Neuron (in vitro differentiated cells): ENCODE measurements at regions not wholly inside any gene's neighbourhood (a gene's known extent, or its start where the extent isn't known, plus 50 kb on each side); places are given as distances from the start of the nearest gene placed in this dataset.

Source experiments
- H2AFZ ChIP-seq: one replicate; pipeline ENCODE4 v1.6.1; 2013; ENCODE audit warnings: low read depth, mild to moderate bottlenecking, inconsistent platforms, low read length, moderate library complexity
- H3K27me3 ChIP-seq: one replicate; pipeline ENCODE4 v1.6.1; 2013; ENCODE audit warnings: low read length; ENCODE audit not compliant: insufficient read depth
- H3K36me3 ChIP-seq: one replicate; pipeline ENCODE4 v1.6.1; 2013; ENCODE audit warnings: low read length; ENCODE audit not compliant: insufficient read depth
- H3K4me1 ChIP-seq: one replicate; pipeline ENCODE4 v1.6.1; 2013; ENCODE audit warnings: low read length; ENCODE audit not compliant: insufficient read depth
- H3K4me3 ChIP-seq: 2 replicates; pipeline ENCODE4 v1.5.1; 2013; ENCODE audit warnings: mild to moderate bottlenecking, low read length, moderate library complexity
- H3K9me3 ChIP-seq: one replicate; pipeline ENCODE4 v1.6.1; 2013; ENCODE audit warnings: low read length

DNA sequence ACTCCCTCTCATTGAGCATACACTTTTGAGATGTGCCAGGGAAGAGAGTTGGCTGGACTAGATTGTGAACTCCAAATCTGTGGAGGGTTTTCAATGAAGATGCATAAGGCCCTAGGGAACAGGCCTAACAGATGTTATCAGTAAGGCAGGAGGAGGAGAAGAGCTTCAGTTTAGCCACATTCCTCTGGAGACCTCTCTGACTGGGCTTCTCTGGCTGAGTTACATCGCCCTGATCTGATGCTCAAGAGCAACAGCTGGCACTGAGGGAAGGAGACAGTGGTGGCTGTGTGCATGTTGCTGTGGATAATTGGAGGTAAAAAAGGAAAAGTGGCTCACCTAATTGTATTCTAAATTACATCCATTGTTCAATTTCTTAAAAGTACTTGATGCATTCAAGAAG, 206.4 kb upstream of the CFAP20DC start:
- Histone ChIP-seq H2AFZ (no peak overlapping the region), H3K36me3 (no peaks in the 10 kb centered on the region), H3K4me3 (no peak overlapping the region), H3K4me1 (no peaks in the 10 kb centered on the region), H3K9me3 (no peaks in the 10 kb centered on the region), H3K27me3 (peaks cover 6% of the 10 kb centered on the region)

DNA sequence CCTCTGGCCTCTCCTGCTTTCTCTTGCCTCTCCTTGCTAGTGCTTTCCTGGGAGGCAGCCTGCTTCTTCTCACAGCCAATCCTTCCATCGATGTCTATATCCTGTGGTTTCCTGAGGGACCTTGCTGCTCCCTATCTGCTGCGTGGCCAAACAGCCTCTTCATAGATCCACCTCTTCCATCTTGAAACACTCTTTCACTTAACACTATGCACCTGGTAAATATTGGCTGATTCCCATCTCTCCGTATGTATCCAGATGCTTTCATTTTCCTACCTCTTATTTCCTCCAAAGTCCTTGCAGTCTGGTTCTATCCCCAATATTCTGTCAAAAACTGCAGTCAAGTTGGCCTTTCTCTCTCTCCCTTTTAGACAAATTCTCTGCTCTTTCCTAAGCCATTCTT, 205.2 kb upstream of the CFAP20DC start:
- Histone ChIP-seq H3K4me3 (no peak overlapping the region), H3K27me3 (peaks cover 6% of the 10 kb centered on the region), H3K36me3 (no peaks in the 10 kb centered on the region), H3K9me3 (no peaks in the 10 kb centered on the region), H3K4me1 (no peaks in the 10 kb centered on the region), H2AFZ (no peak overlapping the region)

DNA sequence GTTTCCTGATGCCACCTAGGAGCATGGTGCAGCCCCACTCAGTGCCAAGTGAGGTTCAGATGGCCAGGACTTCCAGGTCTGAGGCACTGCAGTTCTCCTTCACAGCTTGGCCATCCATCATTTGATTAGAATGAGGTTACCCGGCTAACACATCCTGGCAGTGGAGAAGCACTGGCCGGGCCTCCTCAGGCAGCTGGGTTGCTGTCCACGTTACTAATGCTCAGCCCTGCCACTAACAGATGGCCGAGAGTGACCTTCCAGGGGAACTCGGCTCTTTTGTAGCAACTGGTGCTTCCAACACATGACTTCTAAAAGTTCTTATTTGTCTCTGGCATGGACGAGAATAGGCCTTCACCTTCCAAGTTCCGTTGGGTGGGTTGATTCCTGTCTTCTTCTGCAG, 204.6 kb upstream of the CFAP20DC start:
- Histone ChIP-seq H3K4me3 (no peak overlapping the region), H3K36me3 (no peaks in the 10 kb centered on the region), H3K27me3 (peaks cover 6% of the 10 kb centered on the region)

DNA sequence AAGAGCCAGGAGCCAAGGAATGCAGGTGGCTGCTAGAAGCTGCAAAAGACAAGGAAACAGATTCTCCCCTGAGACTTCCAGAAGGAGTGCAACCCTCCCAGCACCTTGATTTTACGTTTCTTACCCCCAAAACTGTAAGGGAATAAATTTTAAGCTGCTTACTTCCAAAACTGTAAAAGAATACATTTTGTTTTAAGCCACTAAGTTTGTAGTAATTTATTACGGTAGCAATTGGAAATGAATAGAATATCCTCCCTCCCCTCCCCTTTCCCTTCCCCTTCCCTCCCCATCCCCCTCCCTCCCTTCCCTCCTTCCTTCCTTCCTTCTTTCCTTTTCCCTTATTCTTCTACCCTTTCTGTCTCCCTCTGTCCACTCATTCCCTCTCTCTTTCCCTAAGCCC, 203.7 kb upstream of the CFAP20DC start:
- Histone ChIP-seq H3K4me3 (no peak overlapping the region), H3K9me3 (no peaks in the 10 kb centered on the region), H3K36me3 (no peaks in the 10 kb centered on the region)

More for the DNA sequence above, 204.6 kb upstream of the CFAP20DC start:
- Histone ChIP-seq H3K9me3 (no peaks in the 10 kb centered on the region), H3K4me1 (peaks cover 2% of the 10 kb centered on the region), H2AFZ (no peak overlapping the region)

DNA sequence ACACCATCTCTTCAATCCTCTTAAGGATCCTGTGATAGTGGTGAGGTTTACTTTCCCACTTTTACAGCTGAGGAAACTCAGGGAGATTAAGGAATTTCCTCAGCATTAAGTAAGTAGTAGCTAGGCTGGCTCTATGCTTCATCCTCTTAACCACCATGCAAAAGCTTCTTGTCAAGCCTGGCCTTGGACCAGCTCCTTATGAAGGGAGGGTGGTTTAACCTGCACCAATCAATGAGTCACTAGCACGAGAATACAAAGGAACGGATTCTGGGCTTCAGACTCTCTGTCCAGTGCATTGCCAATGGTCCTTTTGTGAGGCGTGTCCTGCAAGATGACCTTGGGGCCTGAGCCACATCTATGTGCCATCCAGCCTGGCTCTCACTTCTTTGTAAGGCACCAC, 202.0 kb upstream of the CFAP20DC start:
- Histone ChIP-seq H2AFZ (no peak overlapping the region), H3K9me3 (no peaks in the 10 kb centered on the region), H3K4me3 (no peak overlapping the region), H3K4me1 (peaks cover 8% of the 10 kb centered on the region), H3K27me3 (peaks cover 6% of the 10 kb centered on the region), H3K36me3 (no peaks in the 10 kb centered on the region)

More for the DNA sequence above, 203.7 kb upstream of the CFAP20DC start:
- H2AFZ ChIP-seq: no peak overlapping the region
- H3K4me1 ChIP-seq: peaks cover 8% of the 10 kb centered on the region
- H3K27me3 ChIP-seq: peaks cover 6% of the 10 kb centered on the region

DNA sequence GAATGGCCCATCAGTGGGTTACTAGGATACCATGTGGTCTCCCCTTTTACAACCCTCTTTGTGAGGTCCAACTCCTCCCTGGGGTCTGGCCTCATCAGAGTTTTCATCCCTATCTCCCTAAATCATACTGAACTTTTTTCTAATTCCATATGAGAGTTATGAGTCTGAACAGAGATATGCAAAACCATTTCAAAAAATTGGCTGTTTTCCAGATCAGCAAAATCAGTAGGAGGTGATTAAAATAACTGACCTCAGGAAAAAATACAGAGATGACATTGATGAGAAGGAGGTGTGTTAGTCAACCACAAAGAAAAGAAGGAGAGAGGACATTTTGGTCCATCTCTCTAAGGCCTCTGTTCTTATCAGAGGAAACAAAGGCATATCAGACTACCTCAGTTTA, 200.8 kb upstream of the CFAP20DC start:
- Histone ChIP-seq H3K4me1 (peaks cover 8% of the 10 kb centered on the region), H3K36me3 (no peaks in the 10 kb centered on the region), H3K9me3 (no peaks in the 10 kb centered on the region), H3K27me3 (peaks cover 6% of the 10 kb centered on the region), H2AFZ (no peak overlapping the region), H3K4me3 (no peak overlapping the region)

DNA sequence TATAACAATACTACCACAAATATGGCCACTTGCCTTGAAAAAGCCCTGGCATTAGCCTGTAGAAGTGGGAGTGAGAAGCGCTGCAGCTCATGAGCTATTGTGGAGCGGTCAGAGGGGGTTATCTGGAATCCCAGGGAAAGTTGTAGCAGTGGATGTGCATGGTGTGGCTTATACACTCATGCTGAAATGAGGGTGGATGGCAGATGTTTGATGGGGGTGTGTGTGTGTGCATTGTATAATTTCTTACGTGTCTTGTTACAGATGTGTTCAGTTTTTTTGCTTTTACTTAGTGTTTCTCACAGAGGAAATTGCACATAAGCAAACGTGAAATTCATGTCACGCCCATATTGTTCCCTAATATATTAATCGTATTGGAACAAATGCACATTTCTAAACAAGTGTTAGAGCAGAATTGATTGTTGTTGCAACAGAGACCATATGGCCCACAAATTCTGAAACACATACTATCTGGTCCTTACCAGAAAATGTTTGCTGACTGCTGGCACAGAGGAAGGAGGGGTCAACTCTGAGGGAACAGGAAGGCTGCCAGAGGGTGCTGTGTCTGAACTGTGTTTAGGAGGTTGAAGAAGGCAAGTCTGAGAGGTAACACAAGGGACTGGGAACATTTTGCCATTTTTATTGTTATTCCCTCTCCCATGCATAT, 200.0 kb upstream of the CFAP20DC start:
- H3K4me3 ChIP-seq: no peak overlapping the region
- no peaks in the 10 kb centered on the region for H3K9me3 ChIP-seq
- peaks cover 2% of the 10 kb centered on the region for H3K27me3 ChIP-seq
- no peak overlapping the region for H2AFZ ChIP-seq
- peaks cover 8% of the 10 kb centered on the region for H3K4me1 ChIP-seq
- H3K36me3 ChIP-seq: no peaks in the 10 kb centered on the region

DNA sequence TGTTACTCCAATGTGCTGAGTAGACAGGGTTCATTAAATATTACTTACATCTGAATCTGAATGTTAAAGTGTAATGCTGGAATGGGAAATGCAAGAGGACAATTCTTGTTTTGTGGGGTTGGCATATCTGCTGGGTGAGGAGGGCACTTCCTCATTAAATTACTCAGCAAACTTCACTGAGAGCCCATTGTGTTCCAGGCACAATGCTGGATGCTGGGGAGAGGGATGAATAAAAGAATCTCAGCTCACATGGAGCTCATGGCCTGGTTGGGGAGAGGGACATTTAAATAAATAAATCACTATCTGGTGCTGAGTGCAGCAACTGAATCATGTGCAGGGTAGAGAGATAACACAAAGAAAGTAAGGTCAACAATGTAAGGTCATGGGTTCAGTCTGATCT, 199.2 kb upstream of the CFAP20DC start:
- Histone ChIP-seq H2AFZ (no peak overlapping the region), H3K4me1 (peaks cover 8% of the 10 kb centered on the region), H3K27me3 (no peaks in the 10 kb centered on the region), H3K36me3 (no peaks in the 10 kb centered on the region), H3K9me3 (no peaks in the 10 kb centered on the region), H3K4me3 (no peak overlapping the region)

DNA sequence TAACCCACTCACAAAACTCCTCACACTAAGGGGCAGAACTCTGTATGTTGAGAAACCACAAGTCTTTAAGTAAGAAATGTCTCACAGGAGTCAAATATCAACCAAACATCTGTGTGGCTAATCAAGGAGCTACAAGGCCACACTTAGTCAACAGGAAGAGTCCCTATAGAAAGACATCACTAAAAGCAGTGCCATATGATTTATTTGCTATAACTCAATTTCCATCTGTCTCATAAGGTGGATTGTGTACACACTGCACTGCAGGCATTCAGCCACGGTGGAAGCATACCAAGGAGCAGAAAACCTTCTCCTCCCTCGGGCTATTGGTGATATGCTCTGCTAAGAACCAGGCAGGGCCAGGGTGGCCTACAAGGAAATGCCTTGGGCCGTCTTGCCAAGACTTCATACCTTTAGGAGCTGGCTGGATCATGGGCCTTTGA, 197.6 kb upstream of the CFAP20DC start:
- no peaks in the 10 kb centered on the region for H3K9me3 ChIP-seq
- no peak overlapping the region for H2AFZ ChIP-seq
- H3K4me3 ChIP-seq: no peak overlapping the region
- no peaks in the 10 kb centered on the region for H3K36me3 ChIP-seq
- no peaks in the 10 kb centered on the region for H3K27me3 ChIP-seq
- peaks cover 8% of the 10 kb centered on the region for H3K4me1 ChIP-seq

DNA sequence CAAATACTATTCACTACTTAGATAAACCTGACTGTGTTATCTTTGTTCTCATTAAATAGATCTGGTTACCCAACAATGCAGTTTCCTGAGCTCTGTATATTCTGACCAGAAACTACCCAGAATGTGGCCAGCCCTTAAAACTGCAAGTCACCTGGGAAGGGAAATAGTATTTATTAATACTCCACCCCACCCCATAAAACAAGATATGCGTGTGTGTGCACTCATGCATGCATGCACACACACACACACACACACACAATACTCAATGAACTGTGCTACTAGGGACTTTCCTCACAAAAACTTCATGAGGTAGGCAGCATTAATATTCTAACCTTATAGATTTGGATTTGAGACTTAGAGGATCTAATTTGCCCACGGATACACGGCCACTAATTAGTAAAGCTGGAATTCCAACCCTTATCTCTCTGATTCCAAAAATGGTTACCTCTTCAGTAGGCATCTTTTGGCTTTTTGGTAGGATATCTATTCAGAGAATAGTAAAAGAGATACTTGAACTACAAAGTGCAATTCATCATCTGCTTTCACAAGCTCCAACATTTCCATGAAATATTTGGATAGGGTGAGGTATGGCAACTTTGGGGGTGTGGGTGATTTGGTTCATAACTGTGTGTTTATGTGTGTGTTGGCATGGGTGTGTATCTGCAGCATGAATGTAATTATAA, 197.0 kb upstream of the CFAP20DC start:
- Histone ChIP-seq H2AFZ (no peak overlapping the region), H3K4me3 (no peak overlapping the region), H3K9me3 (no peaks in the 10 kb centered on the region), H3K36me3 (no peaks in the 10 kb centered on the region), H3K4me1 (peaks cover 8% of the 10 kb centered on the region), H3K27me3 (no peaks in the 10 kb centered on the region)

DNA sequence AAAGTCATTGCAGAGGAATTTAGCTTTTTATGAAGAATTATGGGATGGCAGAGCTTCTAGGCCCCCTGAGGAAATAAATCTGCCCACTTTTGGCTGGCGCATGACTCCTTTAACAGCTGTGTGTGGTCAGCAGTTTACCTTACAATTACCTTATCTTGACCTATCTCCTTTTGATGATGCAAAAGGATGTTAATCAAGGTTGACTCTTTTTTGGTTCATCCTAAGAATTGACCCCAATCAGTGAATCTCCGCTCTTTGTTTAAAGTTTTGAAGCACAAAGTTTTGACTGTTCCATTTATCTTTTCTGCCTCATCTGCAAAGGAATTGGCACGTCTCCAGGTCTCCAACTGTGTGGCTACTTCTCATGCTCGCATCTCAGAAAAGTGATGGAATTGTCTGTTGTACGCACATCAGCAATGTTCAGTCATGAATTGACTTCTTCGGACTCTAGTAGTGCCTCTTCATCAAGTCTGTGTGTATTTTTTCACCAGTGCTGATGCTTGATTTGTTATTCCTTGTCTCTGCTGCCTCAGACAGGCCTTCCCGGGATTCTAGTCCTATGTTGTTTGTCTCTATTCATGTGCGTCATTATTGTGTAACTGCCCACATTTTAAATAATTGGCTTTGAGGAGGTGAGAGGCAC, 196.2 kb upstream of the CFAP20DC start:
- H2AFZ ChIP-seq: no peak overlapping the region
- no peaks in the 10 kb centered on the region for H3K36me3 ChIP-seq
- peaks cover 8% of the 10 kb centered on the region for H3K4me1 ChIP-seq
- H3K4me3 ChIP-seq: no peak overlapping the region
- no peaks in the 10 kb centered on the region for H3K27me3 ChIP-seq
- no peaks in the 10 kb centered on the region for H3K9me3 ChIP-seq

DNA sequence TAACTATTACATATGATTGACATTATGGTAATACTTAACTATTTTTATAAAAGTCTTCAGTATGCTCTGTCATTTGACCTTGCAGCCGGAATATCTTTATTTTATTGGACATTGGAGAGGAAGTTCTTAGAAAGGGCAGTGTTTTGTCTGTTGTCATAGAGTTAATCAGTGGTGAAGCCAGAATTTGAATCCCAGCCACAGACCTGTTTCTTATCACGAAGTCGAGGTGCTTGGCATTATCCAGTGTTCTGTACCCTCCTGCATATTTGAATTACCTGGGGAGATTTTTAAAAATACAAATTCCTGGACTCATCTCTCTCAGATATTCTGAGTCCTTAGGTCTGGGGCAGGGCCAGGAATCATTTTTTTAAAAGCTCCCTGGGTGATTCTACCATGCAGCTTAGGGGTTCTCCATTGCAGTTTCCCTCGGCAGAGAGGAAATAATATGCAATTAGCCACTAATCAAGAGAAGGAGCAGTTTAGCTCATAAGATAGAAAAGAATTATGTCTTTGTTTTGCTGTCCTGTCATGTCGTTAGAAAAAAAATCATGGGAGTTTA, 195.6 kb upstream of the CFAP20DC start:
- H2AFZ ChIP-seq: no peak overlapping the region
- no peaks in the 10 kb centered on the region for H3K36me3 ChIP-seq
- no peaks in the 10 kb centered on the region for H3K9me3 ChIP-seq
- no peak overlapping the region for H3K4me3 ChIP-seq
- H3K4me1 ChIP-seq: peaks cover 8% of the 10 kb centered on the region
- no peaks in the 10 kb centered on the region for H3K27me3 ChIP-seq

DNA sequence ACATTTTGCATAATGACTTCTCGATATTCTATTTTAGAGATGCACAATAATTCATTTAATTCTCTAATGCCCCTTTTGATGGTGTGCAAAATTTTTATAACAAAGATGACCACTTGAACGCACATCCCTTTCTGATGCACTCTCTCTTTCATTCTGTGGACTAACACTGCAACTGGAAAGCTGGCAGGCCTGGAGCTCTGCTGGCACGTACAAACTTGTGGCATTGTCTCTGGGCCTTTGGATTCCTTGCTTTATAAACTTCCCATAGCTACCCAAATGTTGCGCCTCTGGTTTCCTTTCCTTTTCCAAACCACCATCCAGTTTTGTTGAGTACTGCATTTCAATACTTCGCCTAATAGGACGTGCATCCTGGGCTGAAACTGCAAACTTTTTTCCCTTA, 194.5 kb upstream of the CFAP20DC start:
- no peak overlapping the region for H3K4me3 ChIP-seq
- H3K27me3 ChIP-seq: no peaks in the 10 kb centered on the region
- no peaks in the 10 kb centered on the region for H3K36me3 ChIP-seq

More for the DNA sequence above, 194.5 kb upstream of the CFAP20DC start:
- H3K4me1 ChIP-seq: peaks cover 5% of the 10 kb centered on the region
- H2AFZ ChIP-seq: no peak overlapping the region
- no peaks in the 10 kb centered on the region for H3K9me3 ChIP-seq
